Neural cell (in vitro differentiated cells): ENCODE measurements at regions not wholly inside any gene's neighbourhood (a gene's known extent, or its start where the extent isn't known, plus 50 kb on each side); places are given as distances from the start of the nearest gene placed in this dataset.

Experiments
- H2AFZ ChIP-seq: fragments of 200-600, 300-800 bp; sonication (generic), shearing (Covaris generic); 2 replicates; pipeline ENCODE4 v1.6.0; 2014; ENCODE audit warnings: low read depth, mild to moderate bottlenecking, antibody characterized with exemption, low read length, moderate library complexity
- H3F3A ChIP-seq: fragments of 200-600 bp; shearing (Covaris generic); 2 replicates; pipeline ENCODE4 v1.6.1; 2016; ENCODE audit warnings: mild to moderate bottlenecking, moderate library complexity, mixed read lengths, antibody characterized with exemption, low read length; ENCODE audit not compliant: insufficient read depth, poor library complexity, severe bottlenecking
- H3K27ac ChIP-seq: fragments of 200-600, 300-800 bp; sonication (generic), shearing (Covaris generic); 2 replicates; pipeline ENCODE4 v1.5.1; 2014; ENCODE audit warnings: mild to moderate bottlenecking, low read length, moderate library complexity
- H3K27me3 ChIP-seq: fragments of 300-800, 200-600 bp; sonication (generic), shearing (Covaris generic); 2 replicates; pipeline ENCODE4 v1.6.0; 2014; ENCODE audit warnings: mild to moderate bottlenecking, low read depth, low read length, moderate library complexity; ENCODE audit not compliant: insufficient read depth
- H3K36me3 ChIP-seq: fragments of 300-800, 200-600 bp; sonication (generic), shearing (Covaris generic); 2 replicates; pipeline ENCODE4 v1.5.1; 2014; ENCODE audit warnings: mild to moderate bottlenecking, antibody characterized with exemption, low read length, moderate library complexity; ENCODE audit not compliant: insufficient read depth
- H3K4me2 ChIP-seq: fragments of 300-800, 200-600 bp; sonication (generic), shearing (Covaris generic); 2 replicates; pipeline ENCODE4 v1.6.0; 2014; ENCODE audit warnings: mild to moderate bottlenecking, low read length
- H3K4me3 ChIP-seq: fragments of 300-800, 200-600 bp; sonication (generic), shearing (Covaris generic); 2 replicates; pipeline ENCODE4 v1.5.1; 2014; ENCODE audit warnings: mild to moderate bottlenecking, low read length, moderate library complexity
- H3K79me2 ChIP-seq: fragments of 200-600 bp; shearing (Covaris generic); replicated peaks from 2 replicates; pipeline ENCODE4 v1.6.0; 2014; ENCODE audit warnings: mild to moderate bottlenecking, low read length, moderate library complexity; ENCODE audit not compliant: insufficient read depth
- H3K9ac ChIP-seq: fragments of 300-800, 200-600 bp; sonication (generic), shearing (Covaris generic); 2 replicates; pipeline ENCODE4 v1.6.1; 2016; ENCODE audit warnings: mild to moderate bottlenecking, low read length, mixed read lengths
- H3K9me2 ChIP-seq: fragments of 200-600 bp; shearing (Covaris generic); 2 replicates; pipeline ENCODE4 v1.6.1; 2016; ENCODE audit warnings: mild to moderate bottlenecking, low read length, mixed read lengths; ENCODE audit not compliant: insufficient read depth
- H3K9me3 ChIP-seq: fragments of 200-600, 300-800 bp; sonication (generic), shearing (Covaris generic); 2 replicates; pipeline ENCODE4 v1.6.1; 2016; ENCODE audit warnings: mild to moderate bottlenecking, mixed run types, low read length, moderate library complexity, mixed read lengths
- H4K20me1 ChIP-seq: fragments of 200-600 bp; shearing (Covaris generic); 2 replicates; pipeline ENCODE4 v1.6.1; 2016; ENCODE audit warnings: mild to moderate bottlenecking, mixed run types; ENCODE audit not compliant: insufficient read depth
- EP300 ChIP-seq: fragments of 450-650 bp; conservative IDR thresholded peaks from 2 replicates; pipeline ENCODE4 v1.6.1; 2014; ENCODE audit warnings: antibody characterized with exemption, mild to moderate bottlenecking, moderate library complexity; ENCODE audit not compliant: poor library complexity, severe bottlenecking
- EZH2 ChIP-seq: fragments of 200-600, 300-800 bp; shearing (Covaris generic), sonication (generic); IDR thresholded peaks from 2 replicates; pipeline ENCODE4 v1.6.1; 2014; ENCODE audit warnings: antibody characterized with exemption, low read length, borderline replicate concordance, mild to moderate bottlenecking; ENCODE audit not compliant: insufficient read depth, poor library complexity, severe bottlenecking
- MXI1 ChIP-seq: fragments of 450-650 bp; conservative IDR thresholded peaks from 2 replicates; pipeline ENCODE4 v1.6.1; 2014; ENCODE audit warnings: antibody characterized with exemption, mild to moderate bottlenecking; ENCODE audit not compliant: poor library complexity, severe bottlenecking
- POLR2AphosphoS5 ChIP-seq: IDR thresholded peaks from 2 replicates; pipeline ENCODE4 v1.6.1; 2012
- RAD21 ChIP-seq: fragments of 450-650 bp; conservative IDR thresholded peaks from 2 replicates; pipeline ENCODE4 v1.6.1; 2014; ENCODE audit warnings: antibody characterized with exemption, mild to moderate bottlenecking, moderate library complexity
- SMC3 ChIP-seq: fragments of 450-650 bp; conservative IDR thresholded peaks from 2 replicates; pipeline ENCODE4 v1.6.1; 2014; ENCODE audit warnings: antibody characterized with exemption, mild to moderate bottlenecking, moderate library complexity; ENCODE audit not compliant: poor library complexity
- TAF1 ChIP-seq: IDR thresholded peaks from 2 replicates; pipeline ENCODE4 v1.6.1; 2012; ENCODE audit warnings: low read depth
- TF ChIP-seq, protein P1 (sequence below): fragments of 450-650 bp; IDR thresholded peaks from 2 replicates; pipeline ENCODE4 v1.5.1; 2014; ENCODE audit warnings: antibody characterized with exemption, mild to moderate bottlenecking, moderate library complexity; ENCODE audit not compliant: poor library complexity, severe bottlenecking
- TF ChIP-seq, protein P2 (sequence below): IDR thresholded peaks from 2 replicates; pipeline ENCODE4 v1.6.1; 2012; ENCODE audit warnings: borderline replicate concordance

DNA sequence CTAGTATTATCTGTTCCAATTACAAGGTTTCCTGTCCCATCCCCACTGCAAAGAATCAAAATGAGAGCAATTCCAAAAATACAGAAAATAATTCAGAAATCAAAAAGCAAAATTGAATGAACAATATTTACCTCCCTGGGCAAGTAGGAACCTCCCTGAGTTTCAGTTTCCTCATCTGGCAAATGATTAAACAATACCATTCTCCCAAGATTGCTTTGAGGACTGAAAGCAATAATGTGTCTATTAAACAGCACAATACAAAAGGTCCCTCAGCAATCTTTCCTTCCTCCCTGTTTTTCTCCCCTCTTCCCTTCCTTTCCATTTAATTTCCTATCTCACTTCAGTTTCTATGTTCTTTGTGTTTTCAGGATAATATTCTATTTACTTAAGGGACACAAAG lies 171.0 kb downstream of the ZC3H11B start:
- no peak overlapping the region for H3K9ac ChIP-seq
- H3K4me3 ChIP-seq = no peak overlapping the region
- no peak overlapping the region for H3K4me2 ChIP-seq
- no peaks in the 10 kb centered on the region for H3K9me3 ChIP-seq
- H3K27ac ChIP-seq = no peak overlapping the region
- no peaks in the 10 kb centered on the region for H3K27me3 ChIP-seq
- TF ChIP-seq SMC3 (no peak), MXI1 (no peak), TAF1 (no peak), EP300 (no peak), EZH2 (no peak)
- TF ChIP-seq, protein P1, sequence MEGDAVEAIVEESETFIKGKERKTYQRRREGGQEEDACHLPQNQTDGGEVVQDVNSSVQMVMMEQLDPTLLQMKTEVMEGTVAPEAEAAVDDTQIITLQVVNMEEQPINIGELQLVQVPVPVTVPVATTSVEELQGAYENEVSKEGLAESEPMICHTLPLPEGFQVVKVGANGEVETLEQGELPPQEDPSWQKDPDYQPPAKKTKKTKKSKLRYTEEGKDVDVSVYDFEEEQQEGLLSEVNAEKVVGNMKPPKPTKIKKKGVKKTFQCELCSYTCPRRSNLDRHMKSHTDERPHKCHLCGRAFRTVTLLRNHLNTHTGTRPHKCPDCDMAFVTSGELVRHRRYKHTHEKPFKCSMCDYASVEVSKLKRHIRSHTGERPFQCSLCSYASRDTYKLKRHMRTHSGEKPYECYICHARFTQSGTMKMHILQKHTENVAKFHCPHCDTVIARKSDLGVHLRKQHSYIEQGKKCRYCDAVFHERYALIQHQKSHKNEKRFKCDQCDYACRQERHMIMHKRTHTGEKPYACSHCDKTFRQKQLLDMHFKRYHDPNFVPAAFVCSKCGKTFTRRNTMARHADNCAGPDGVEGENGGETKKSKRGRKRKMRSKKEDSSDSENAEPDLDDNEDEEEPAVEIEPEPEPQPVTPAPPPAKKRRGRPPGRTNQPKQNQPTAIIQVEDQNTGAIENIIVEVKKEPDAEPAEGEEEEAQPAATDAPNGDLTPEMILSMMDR = no peak
- TF ChIP-seq, protein P2, sequence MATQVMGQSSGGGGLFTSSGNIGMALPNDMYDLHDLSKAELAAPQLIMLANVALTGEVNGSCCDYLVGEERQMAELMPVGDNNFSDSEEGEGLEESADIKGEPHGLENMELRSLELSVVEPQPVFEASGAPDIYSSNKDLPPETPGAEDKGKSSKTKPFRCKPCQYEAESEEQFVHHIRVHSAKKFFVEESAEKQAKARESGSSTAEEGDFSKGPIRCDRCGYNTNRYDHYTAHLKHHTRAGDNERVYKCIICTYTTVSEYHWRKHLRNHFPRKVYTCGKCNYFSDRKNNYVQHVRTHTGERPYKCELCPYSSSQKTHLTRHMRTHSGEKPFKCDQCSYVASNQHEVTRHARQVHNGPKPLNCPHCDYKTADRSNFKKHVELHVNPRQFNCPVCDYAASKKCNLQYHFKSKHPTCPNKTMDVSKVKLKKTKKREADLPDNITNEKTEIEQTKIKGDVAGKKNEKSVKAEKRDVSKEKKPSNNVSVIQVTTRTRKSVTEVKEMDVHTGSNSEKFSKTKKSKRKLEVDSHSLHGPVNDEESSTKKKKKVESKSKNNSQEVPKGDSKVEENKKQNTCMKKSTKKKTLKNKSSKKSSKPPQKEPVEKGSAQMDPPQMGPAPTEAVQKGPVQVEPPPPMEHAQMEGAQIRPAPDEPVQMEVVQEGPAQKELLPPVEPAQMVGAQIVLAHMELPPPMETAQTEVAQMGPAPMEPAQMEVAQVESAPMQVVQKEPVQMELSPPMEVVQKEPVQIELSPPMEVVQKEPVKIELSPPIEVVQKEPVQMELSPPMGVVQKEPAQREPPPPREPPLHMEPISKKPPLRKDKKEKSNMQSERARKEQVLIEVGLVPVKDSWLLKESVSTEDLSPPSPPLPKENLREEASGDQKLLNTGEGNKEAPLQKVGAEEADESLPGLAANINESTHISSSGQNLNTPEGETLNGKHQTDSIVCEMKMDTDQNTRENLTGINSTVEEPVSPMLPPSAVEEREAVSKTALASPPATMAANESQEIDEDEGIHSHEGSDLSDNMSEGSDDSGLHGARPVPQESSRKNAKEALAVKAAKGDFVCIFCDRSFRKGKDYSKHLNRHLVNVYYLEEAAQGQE = no peak
- no peaks in the 10 kb centered on the region for H3K36me3 ChIP-seq
- H3K9me2 ChIP-seq = no peaks in the 10 kb centered on the region
- H4K20me1 ChIP-seq = no peaks in the 10 kb centered on the region
- no peaks in the 10 kb centered on the region for H3F3A ChIP-seq
- H3K79me2 ChIP-seq = no peaks in the 10 kb centered on the region
- no peak overlapping the region for H2AFZ ChIP-seq

DNA sequence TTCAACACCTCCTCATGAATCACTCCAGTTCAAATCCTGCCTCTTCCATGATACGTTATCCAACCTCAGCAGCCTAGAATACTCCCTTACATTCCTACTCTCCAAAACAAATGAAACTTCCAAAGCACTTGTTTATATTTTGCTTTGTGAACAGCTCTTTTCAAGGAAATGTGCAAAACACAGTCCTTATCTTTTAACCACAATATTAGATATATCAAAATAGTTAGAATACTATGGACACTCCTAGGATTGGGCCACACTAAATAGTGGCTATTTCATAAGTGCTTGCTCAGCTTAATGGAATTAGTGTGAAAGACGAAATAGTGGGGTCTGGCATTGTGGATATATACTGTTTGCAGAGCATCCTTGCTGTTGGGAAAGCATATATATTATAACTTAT lies 173.5 kb downstream of the ZC3H11B start:
- Histone ChIP-seq H3K9me2 (no peaks in the 10 kb centered on the region), H3K4me2 (no peak overlapping the region), H3K27me3 (no peaks in the 10 kb centered on the region), H2AFZ (no peak overlapping the region), H3K9me3 (no peaks in the 10 kb centered on the region), H3K36me3 (no peaks in the 10 kb centered on the region), H3F3A (no peaks in the 10 kb centered on the region), H3K79me2 (no peaks in the 10 kb centered on the region), H4K20me1 (no peaks in the 10 kb centered on the region), H3K4me3 (no peak overlapping the region), H3K9ac (no peak overlapping the region), H3K27ac (no peak overlapping the region)
- TF ChIP-seq TAF1 (no peak), POLR2AphosphoS5 (no peak), MXI1 (no peak), EP300 (no peak), RAD21 (no peak), SMC3 (no peak), EZH2 (no peak)
- TF ChIP-seq, protein P1 = no peak
- TF ChIP-seq, protein P2 = no peak
